ENCODE measurements at regions not wholly inside any gene's neighbourhood (a gene's known extent, or its start where the extent isn't known, plus 50 kb on each side); places are given as distances from the start of the nearest gene placed in this dataset.

GRCh38 chr3:178263236-178263916 is 272.9 kb upstream of the KCNMB2 start:
- TF ChIP-seq, protein P1, sequence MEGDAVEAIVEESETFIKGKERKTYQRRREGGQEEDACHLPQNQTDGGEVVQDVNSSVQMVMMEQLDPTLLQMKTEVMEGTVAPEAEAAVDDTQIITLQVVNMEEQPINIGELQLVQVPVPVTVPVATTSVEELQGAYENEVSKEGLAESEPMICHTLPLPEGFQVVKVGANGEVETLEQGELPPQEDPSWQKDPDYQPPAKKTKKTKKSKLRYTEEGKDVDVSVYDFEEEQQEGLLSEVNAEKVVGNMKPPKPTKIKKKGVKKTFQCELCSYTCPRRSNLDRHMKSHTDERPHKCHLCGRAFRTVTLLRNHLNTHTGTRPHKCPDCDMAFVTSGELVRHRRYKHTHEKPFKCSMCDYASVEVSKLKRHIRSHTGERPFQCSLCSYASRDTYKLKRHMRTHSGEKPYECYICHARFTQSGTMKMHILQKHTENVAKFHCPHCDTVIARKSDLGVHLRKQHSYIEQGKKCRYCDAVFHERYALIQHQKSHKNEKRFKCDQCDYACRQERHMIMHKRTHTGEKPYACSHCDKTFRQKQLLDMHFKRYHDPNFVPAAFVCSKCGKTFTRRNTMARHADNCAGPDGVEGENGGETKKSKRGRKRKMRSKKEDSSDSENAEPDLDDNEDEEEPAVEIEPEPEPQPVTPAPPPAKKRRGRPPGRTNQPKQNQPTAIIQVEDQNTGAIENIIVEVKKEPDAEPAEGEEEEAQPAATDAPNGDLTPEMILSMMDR (IDR thresholded peaks at IDR 0.05), result no peak
- TF ChIP-seq POLR2A (IDR thresholded peaks at IDR 0.05), result no peak
